CD4-positive, alpha-beta T cell (primary cell): ENCODE measurements at regions not wholly inside any gene's neighbourhood (a gene's known extent, or its start where the extent isn't known, plus 50 kb on each side); places are given as distances from the start of the nearest gene placed in this dataset.
"Not testable (repeated sequence)": the region's sequence is repeated elsewhere in the genome, so short reads cannot be mapped to it uniquely, and the experiment has no call there.

ENCODE experiments used
- ATAC-seq: fragments of 200-7000 bp; cut with Tn5 transposase; one replicate; pipeline ENCODE4 v1.10.0; 2022; ENCODE audit warnings: mild to moderate bottlenecking; ENCODE audit not compliant: poor library complexity
- CTCF ChIA-PET: fragments of 350-600 bp; sonication (Branson Sonifier 250); formaldehyde crosslinking; loops from one replicate; lab custom pipeline; 2021; ENCODE audit warnings: antibody characterized with exemption, inconsistent platforms; lab: Charles Lee
- POLR2A ChIA-PET: fragments of 350-600 bp; sonication (Branson Sonifier 250); formaldehyde crosslinking; loops from one replicate; lab custom pipeline; 2021; ENCODE audit warnings: antibody characterized with exemption, inconsistent platforms; lab: Charles Lee
- DNase-seq, 14 experiments: peaks; one replicate each; pipeline ENCODE4 v3.0.0-alpha.2; 2013 to 2020; ENCODE audit warnings: mixed read lengths in 2 of 14
- H3K27ac ChIP-seq, 2 donors: one replicate each; pipeline versions ENCODE4 v1.5.1 to v1.7.0; 2013; ENCODE audit warnings: low read length in 2 of 2, low read depth in 1 of 2, mild to moderate bottlenecking in 1 of 2
- H3K27me3 ChIP-seq, 2 experiments: 1 replicate in 1 of 2; 2 replicates in 1 of 2; pipeline versions ENCODE4 v1.6.1 to v1.7.0; 2013; ENCODE audit warnings: low read length in 2 of 2, control low read depth in 1 of 2, mild to moderate bottlenecking in 1 of 2, moderate library complexity in 1 of 2; ENCODE audit not compliant: insufficient read depth in 2 of 2, control insufficient read depth in 1 of 2
- H3K36me3 ChIP-seq: one replicate; pipeline ENCODE4 v1.6.1; 2013; ENCODE audit warnings: low read length, control low read depth; ENCODE audit not compliant: insufficient read depth
- H3K4me1 ChIP-seq: one replicate; pipeline ENCODE4 v1.6.1; 2013; ENCODE audit warnings: low read length, control low read depth; ENCODE audit not compliant: insufficient read depth
- H3K4me3 ChIP-seq: one replicate; pipeline ENCODE4 v1.5.1; 2013; ENCODE audit warnings: mild to moderate bottlenecking, low read length, moderate library complexity
- H3K9me3 ChIP-seq, 2 experiments: 1 replicate in 1 of 2; 2 replicates in 1 of 2; pipeline versions ENCODE4 v1.6.1 to v1.7.0; 2013; ENCODE audit warnings: low read length in 2 of 2, mild to moderate bottlenecking in 2 of 2, control low read depth in 1 of 2, moderate library complexity in 1 of 2; ENCODE audit not compliant: control insufficient read depth in 1 of 2, insufficient read depth in 1 of 2
- H3K27ac Mint-ChIP-seq: one replicate; pipeline ENCODE4 v1.8.0; 2020; ENCODE audit warnings: mixed read lengths
- H3K27me3 Mint-ChIP-seq: one replicate; pipeline ENCODE4 v1.8.0; 2021; ENCODE audit warnings: mixed read lengths
- H3K36me3 Mint-ChIP-seq: one replicate; pipeline ENCODE4 v1.8.0; 2021; ENCODE audit warnings: low read depth, mixed read lengths
- H3K4me1 Mint-ChIP-seq: one replicate; pipeline ENCODE4 v1.8.0; 2021; ENCODE audit warnings: low read depth, mixed read lengths
- H3K4me3 Mint-ChIP-seq: one replicate; pipeline ENCODE4 v1.8.0; 2020; ENCODE audit warnings: mild to moderate bottlenecking, mixed read lengths
- H3K9me3 Mint-ChIP-seq: one replicate; pipeline ENCODE4 v1.8.0; 2020; ENCODE audit warnings: mixed read lengths
- CTCF ChIP-seq: fragments of 200-600 bp; IDR thresholded peaks from one replicate; pipeline ENCODE4 v1.8.0; 2022; ENCODE audit warnings: antibody characterized with exemption, mild to moderate bottlenecking
- intact Hi-C, 2 experiments: fragments of 100-400 bp; cut with DNase I in 1 of 2; cut with micrococcal nuclease in 1 of 2; formaldehyde crosslinking; loops; one replicate each; pipeline versions ENCODE4 v1.15.1 to v1.9.0; 2023 to 2025; cut with DNase I, micrococcal nuclease

- H3K4me3 Mint-ChIP-seq, result no peak overlapping the region
- no peak overlapping the region for H3K4me3 ChIP-seq
- no peaks in the 10 kb centered on the region for H3K4me1 ChIP-seq
- no peaks in the 10 kb centered on the region for H3K36me3 ChIP-seq
- TF ChIP-seq CTCF, result no peak
- no peaks in the 10 kb centered on the region for H3K36me3 Mint-ChIP-seq
- no peak for ATAC-seq
- H3K27me3 Mint-ChIP-seq, result no peaks in the 10 kb centered on the region
- no peak for DNase-seq
- ChIA-PET POLR2A (no interaction called here), CTCF (no interaction called here)
- H3K4me1 Mint-ChIP-seq, result no peaks in the 10 kb centered on the region
- intact Hi-C loops, result no loop called here
- H3K27ac Mint-ChIP-seq, result no peak overlapping the region
- no peak overlapping the region for H3K27ac ChIP-seq
- peaks cover 0 to 61% of the 10 kb centered on the region in 2 experiments for H3K9me3 ChIP-seq
- H3K27me3 ChIP-seq, result no peaks in the 10 kb centered on the region
- H3K9me3 Mint-ChIP-seq, result peaks cover 2% of the 10 kb centered on the region
These were observed 112.4 kb upstream of the IRX2 start for GRCh38 chr5:2863675-2864433.

- Mint-ChIP-seq H3K27ac (no peak overlapping the region), H3K27me3 (no peaks in the 10 kb centered on the region), H3K4me1 (no peaks in the 10 kb centered on the region), H3K9me3 (peaks cover 2% of the 10 kb centered on the region), H3K4me3 (no peak overlapping the region), H3K36me3 (no peaks in the 10 kb centered on the region)
- intact Hi-C loops, result no loop called here
- Histone ChIP-seq H3K4me3 (no peak overlapping the region), H3K4me1 (no peaks in the 10 kb centered on the region), H3K9me3 (peaks cover 0 to 61% of the 10 kb centered on the region in 2 experiments), H3K36me3 (no peaks in the 10 kb centered on the region), H3K27me3 (no peaks in the 10 kb centered on the region), H3K27ac (no peak overlapping the region)
- DNase-seq, result no peak
- ATAC-seq, result no peak
- POLR2A ChIA-PET, result no interaction called here
- TF ChIP-seq CTCF, result no peak
- CTCF ChIA-PET, result no interaction called here
These were observed 111.7 kb upstream of the IRX2 start for GRCh38 chr5:2863133-2863532.

- H3K27me3 ChIP-seq, H3K36me3 ChIP-seq, CTCF ChIA-PET, H3K9me3 Mint-ChIP-seq, intact Hi-C loops, H3K4me1 ChIP-seq, H3K27ac ChIP-seq, H3K4me3 ChIP-seq, H3K4me3 Mint-ChIP-seq, ATAC-seq, H3K36me3 Mint-ChIP-seq, H3K4me1 Mint-ChIP-seq, H3K27me3 Mint-ChIP-seq, POLR2A ChIA-PET, DNase-seq, H3K27ac Mint-ChIP-seq: not testable (repeated sequence)
- H3K9me3 ChIP-seq, result peaks cover 0 to 54% of the 10 kb centered on the region in 2 experiments
These were observed 110.7 kb upstream of the IRX2 start for GRCh38 chr5:2862176-2862575.

GRCh38 chr5:2861605-2862004 lies 110.1 kb upstream of the IRX2 start:
- TF ChIP-seq CTCF, result no peak
- intact Hi-C loops, result no loop called here
- no peaks in the 10 kb centered on the region for H3K36me3 ChIP-seq
- H3K4me1 ChIP-seq, result no peaks in the 10 kb centered on the region
- ChIA-PET CTCF (no interaction called here), POLR2A (no interaction called here)
- H3K27me3 ChIP-seq, result no peaks in the 10 kb centered on the region
- Mint-ChIP-seq H3K27ac (no peak overlapping the region), H3K36me3 (no peaks in the 10 kb centered on the region), H3K9me3 (peaks cover 2% of the 10 kb centered on the region), H3K27me3 (no peaks in the 10 kb centered on the region), H3K4me3 (no peak overlapping the region), H3K4me1 (no peaks in the 10 kb centered on the region)
- no peak overlapping the region for H3K27ac ChIP-seq
- no peak for DNase-seq
- no peak overlapping the region for H3K4me3 ChIP-seq
- H3K9me3 ChIP-seq, result peaks cover 0 to 49% of the 10 kb centered on the region in 2 experiments
- ATAC-seq, result no peak
